K562 (cell line): ENCODE measurements at regions not wholly inside any gene's neighbourhood (a gene's known extent, or its start where the extent isn't known, plus 50 kb on each side); places are given as distances from the start of the nearest gene placed in this dataset.

Experiments used
- GABPB2 ChIP-seq: fragments of 250-450 bp; sonication (Bioruptor Pico); conservative IDR thresholded peaks from 2 replicates; pipeline ENCODE4 v1.5.1; 2021; ENCODE audit warnings: mild to moderate bottlenecking
- KLF1 ChIP-seq: fragments of 450-650 bp; IDR thresholded peaks from 2 replicates; pipeline ENCODE4 v1.6.1; 2016; ENCODE audit warnings: missing genetic modification characterization, missing compliant biosample characterization
- PYGO2 ChIP-seq: fragments of 450-650 bp; IDR thresholded peaks from 2 replicates; pipeline ENCODE4 v1.6.1; 2016; ENCODE audit warnings: mild to moderate bottlenecking, missing genetic modification characterization, moderate library complexity, missing compliant biosample characterization
- SMARCB1 ChIP-seq: IDR thresholded peaks from 2 replicates; pipeline ENCODE4 v1.6.1; 2011; ENCODE audit warnings: improper control_type of control experiment, low read depth; ENCODE audit not compliant: insufficient read length
- ZNF263 ChIP-seq: sonication (generic); formaldehyde crosslinking; IDR thresholded peaks from 2 replicates; pipeline ENCODE4 v1.8.0; 2022; ENCODE audit warnings: mild to moderate bottlenecking, missing genetic modification reagents, borderline replicate concordance
- ZNF431 ChIP-seq: sonication (generic); formaldehyde crosslinking; IDR thresholded peaks from 2 replicates; pipeline ENCODE4 v1.8.0; 2022; ENCODE audit warnings: mild to moderate bottlenecking, missing genetic modification reagents
- ZNF77 ChIP-seq: fragments of 250-450 bp; sonication (Bioruptor Pico); IDR thresholded peaks from 2 replicates; pipeline ENCODE4 v1.5.0; 2020
- TF ChIP-seq, protein P1 (sequence below): fragments of 450-650 bp; IDR thresholded peaks from 2 replicates; pipeline ENCODE4 v1.6.1; 2016; ENCODE audit warnings: low read depth

DNA sequence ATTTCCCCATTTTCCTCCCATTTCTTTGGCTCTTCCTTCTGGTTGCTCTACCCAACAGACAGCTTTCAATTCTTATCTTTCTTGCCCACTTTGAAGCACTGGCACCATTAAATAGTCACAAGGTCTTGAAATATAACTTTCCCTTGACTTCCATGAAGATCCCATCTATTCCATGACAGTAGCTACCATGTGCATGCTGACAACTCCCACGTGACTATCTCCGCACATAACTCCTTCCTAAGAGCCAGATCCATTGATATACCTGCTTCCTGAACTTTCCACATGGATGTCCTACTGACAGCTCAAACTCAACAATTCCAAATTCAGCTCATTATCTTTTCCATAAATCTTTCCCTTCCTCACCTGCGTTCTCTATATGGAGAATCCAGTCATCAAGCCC lies 101.4 kb downstream of the RIN2 start (continued):
- TF ChIP-seq, protein P1, sequence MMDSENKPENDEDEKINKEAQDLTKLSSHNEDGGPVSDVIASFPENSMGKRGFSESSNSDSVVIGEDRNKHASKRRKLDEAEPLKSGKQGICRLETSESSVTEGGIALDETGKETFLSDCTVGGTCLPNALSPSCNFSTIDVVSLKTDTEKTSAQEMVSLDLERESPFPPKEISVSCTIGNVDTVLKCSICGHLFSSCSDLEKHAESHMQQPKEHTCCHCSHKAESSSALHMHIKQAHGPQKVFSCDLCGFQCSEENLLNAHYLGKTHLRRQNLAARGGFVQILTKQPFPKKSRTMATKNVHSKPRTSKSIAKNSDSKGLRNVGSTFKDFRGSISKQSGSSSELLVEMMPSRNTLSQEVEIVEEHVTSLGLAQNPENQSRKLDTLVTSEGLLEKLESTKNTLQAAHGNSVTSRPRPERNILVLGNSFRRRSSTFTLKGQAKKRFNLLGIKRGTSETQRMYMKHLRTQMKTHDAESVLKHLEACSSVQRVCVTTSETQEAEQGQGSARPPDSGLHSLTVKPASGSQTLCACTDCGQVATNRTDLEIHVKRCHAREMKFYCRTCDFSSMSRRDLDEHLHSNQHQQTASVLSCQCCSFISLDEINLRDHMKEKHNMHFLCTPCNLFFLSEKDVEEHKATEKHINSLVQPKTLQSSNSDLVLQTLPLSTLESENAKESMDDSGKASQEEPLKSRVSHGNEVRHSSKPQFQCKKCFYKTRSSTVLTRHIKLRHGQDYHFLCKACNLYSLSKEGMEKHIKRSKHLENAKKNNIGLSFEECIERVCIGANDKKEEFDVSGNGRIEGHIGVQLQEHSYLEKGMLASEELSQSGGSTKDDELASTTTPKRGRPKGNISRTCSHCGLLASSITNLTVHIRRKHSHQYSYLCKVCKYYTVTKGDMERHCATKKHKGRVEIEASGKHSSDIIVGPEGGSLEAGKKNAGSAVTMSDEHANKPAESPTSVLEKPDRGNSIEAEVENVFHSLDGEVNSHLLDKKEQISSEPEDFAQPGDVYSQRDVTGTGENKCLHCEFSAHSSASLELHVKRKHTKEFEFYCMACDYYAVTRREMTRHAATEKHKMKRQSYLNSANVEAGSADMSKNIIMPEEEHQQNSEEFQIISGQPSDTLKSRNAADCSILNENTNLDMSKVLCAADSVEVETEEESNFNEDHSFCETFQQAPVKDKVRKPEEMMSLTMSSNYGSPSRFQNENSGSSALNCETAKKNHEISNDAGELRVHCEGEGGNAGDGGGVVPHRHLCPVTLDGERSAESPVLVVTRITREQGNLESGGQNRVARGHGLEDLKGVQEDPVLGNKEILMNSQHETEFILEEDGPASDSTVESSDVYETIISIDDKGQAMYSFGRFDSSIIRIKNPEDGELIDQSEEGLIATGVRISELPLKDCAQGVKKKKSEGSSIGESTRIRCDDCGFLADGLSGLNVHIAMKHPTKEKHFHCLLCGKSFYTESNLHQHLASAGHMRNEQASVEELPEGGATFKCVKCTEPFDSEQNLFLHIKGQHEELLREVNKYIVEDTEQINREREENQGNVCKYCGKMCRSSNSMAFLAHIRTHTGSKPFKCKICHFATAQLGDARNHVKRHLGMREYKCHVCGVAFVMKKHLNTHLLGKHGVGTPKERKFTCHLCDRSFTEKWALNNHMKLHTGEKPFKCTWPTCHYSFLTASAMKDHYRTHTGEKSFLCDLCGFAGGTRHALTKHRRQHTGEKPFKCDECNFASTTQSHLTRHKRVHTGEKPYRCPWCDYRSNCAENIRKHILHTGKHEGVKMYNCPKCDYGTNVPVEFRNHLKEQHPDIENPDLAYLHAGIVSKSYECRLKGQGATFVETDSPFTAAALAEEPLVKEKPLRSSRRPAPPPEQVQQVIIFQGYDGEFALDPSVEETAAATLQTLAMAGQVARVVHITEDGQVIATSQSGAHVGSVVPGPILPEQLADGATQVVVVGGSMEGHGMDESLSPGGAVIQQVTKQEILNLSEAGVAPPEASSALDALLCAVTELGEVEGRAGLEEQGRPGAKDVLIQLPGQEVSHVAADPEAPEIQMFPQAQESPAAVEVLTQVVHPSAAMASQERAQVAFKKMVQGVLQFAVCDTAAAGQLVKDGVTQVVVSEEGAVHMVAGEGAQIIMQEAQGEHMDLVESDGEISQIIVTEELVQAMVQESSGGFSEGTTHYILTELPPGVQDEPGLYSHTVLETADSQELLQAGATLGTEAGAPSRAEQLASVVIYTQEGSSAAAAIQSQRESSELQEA = no peak
- TF ChIP-seq PYGO2 (tag) (no peak), SMARCB1 (no peak), ZNF263 (no peak), ZNF77 (CRISPR knock-in tag) (no peak), ZNF431 (CRISPR knock-in tag) (no peak), GABPB2 (CRISPR knock-in tag) (no peak), KLF1 (tag) (no peak)
